SU-DHL-6 (cell line): ENCODE measurements at regions not wholly inside any gene's neighbourhood (a gene's known extent, or its start where the extent isn't known, plus 50 kb on each side); places are given as distances from the start of the nearest gene placed in this dataset.

Source experiments
- CTCF ChIP-seq: fragments of 200-600 bp; sonication (generic); IDR thresholded peaks from one replicate; pipeline ENCODE4 v1.5.1; 2017; ENCODE audit warnings: antibody characterized with exemption, mild to moderate bottlenecking, low read length, moderate library complexity; ENCODE audit not compliant: insufficient read depth, poor library complexity, severe bottlenecking
- EZH2phosphoT487 ChIP-seq: fragments of 200-600 bp; sonication (generic), shearing (Covaris generic); conservative IDR thresholded peaks from 2 replicates; pipeline ENCODE4 v1.6.1; 2018; ENCODE audit warnings: mild to moderate bottlenecking, antibody characterized with exemption, low read length, moderate library complexity, mixed read lengths

DNA sequence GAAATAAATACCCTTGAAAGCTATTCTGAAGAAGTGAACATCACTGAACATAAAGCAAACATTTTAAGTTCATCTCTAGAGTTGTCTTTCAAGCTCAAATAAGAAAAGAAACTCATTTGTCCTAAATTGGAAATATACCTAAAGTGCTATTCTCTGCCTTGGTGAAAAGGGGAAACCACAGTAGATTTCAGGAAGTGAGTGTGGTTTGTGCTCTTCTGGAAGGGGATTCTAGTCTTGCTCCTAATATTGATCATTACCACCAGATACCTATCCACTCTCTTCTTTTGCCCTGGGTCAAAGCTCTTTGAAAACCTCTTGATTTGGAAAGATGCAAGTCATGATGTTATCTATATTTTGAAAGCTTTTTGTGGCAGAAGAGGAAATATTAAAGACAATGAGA lies 798.1 kb downstream of the ADGRL2 start:
- TF ChIP-seq CTCF (no peak), EZH2phosphoT487 (no peak)
